Tibial artery (tissue), 4 donors: ENCODE measurements at regions not wholly inside any gene's neighbourhood (a gene's known extent, or its start where the extent isn't known, plus 50 kb on each side); places are given as distances from the start of the nearest gene placed in this dataset.

Experiments
- DNase-seq, 2 donors: peaks; one replicate each; pipeline ENCODE4 v3.0.0-alpha.2; 2019
- H3K27ac ChIP-seq, 2 donors: fragments of 200-600 bp; sonication (generic) in 1 of 2; 1 replicate in 1 of 2; 2 replicates in 1 of 2; pipeline ENCODE4 v1.5.1; 2018 to 2019; ENCODE audit warnings: mild to moderate bottlenecking in 1 of 2
- H3K27me3 ChIP-seq, 2 donors: fragments of 200-600 bp; sonication (generic) in 1 of 2; one replicate each; pipeline versions ENCODE4 v1.5.1 to v1.6.0; 2016 to 2019
- H3K36me3 ChIP-seq, 3 donors: fragments of 200-600 bp; sonication (generic) in 2 of 3; one replicate each; pipeline ENCODE4 v1.5.1; 2016 to 2019; ENCODE audit warnings: mild to moderate bottlenecking in 2 of 3
- H3K4me1 ChIP-seq, 4 donors: fragments of 200-600 bp; sonication (generic) in 2 of 4; 1 replicate in 3 of 4; 2 replicates in 1 of 4; pipeline ENCODE4 v1.5.1; 2016 to 2019
- H3K4me3 ChIP-seq, 2 donors: fragments of 200-600 bp; sonication (generic) in 1 of 2; 1 replicate in 1 of 2; 2 replicates in 1 of 2; pipeline ENCODE4 v1.5.1; 2018 to 2019; ENCODE audit warnings: mild to moderate bottlenecking in 2 of 2
- H3K9me3 ChIP-seq, 3 donors: fragments of 200-600 bp; sonication (generic) in 1 of 3; one replicate each; pipeline ENCODE4 v1.5.1; 2016 to 2019
- CTCF ChIP-seq, 2 experiments: fragments of 200-600 bp in 1 of 2; fragments of 450-650 bp in 1 of 2; IDR thresholded peaks; one replicate each; pipeline ENCODE4 v1.5.1; 2017 to 2019; ENCODE audit warnings: antibody characterized with exemption in 2 of 2, mild to moderate bottlenecking in 1 of 2, moderate library complexity in 1 of 2
- intact Hi-C: fragments of 100-400 bp; cut with DNase I; formaldehyde crosslinking; loops from one replicate; pipeline ENCODE4 v1.15.0; 2023; ENCODE audit warnings: low total_unique reads

- DNase-seq: no peak
- no peaks in the 10 kb centered on the region for H3K36me3 ChIP-seq
- H3K4me1 ChIP-seq: peaks cover 0 to 26% (median 15%) of the 10 kb centered on the region in 4 donors
- H3K27ac ChIP-seq: no peak overlapping the region
- intact Hi-C loops: no loop called here
- no peaks in the 10 kb centered on the region for H3K9me3 ChIP-seq
- H3K27me3 ChIP-seq: no peaks in the 10 kb centered on the region
- TF ChIP-seq CTCF (IDR thresholded peaks at IDR 0.05): no peak
- no peak overlapping the region for H3K4me3 ChIP-seq
Measured at GRCh38 chr17:31674717-31675349, 184.2 kb downstream of the COPRS start.

- peaks cover 0 to 26% (median 15%) of the 10 kb centered on the region in 4 donors for H3K4me1 ChIP-seq
- H3K9me3 ChIP-seq: no peaks in the 10 kb centered on the region
- intact Hi-C loops: no loop called here
- H3K4me3 ChIP-seq: no peak overlapping the region
- no peak overlapping the region for H3K27ac ChIP-seq
- DNase-seq: no peak
- no peaks in the 10 kb centered on the region for H3K36me3 ChIP-seq
- TF ChIP-seq CTCF (IDR thresholded peaks at IDR 0.05): no peak
- no peaks in the 10 kb centered on the region for H3K27me3 ChIP-seq
Measured at GRCh38 chr17:31674305-31674704, 184.7 kb downstream of the COPRS start.

GRCh38 chr17:31673076-31673475 is 186.0 kb downstream of the COPRS start:
- TF ChIP-seq CTCF (IDR thresholded peaks at IDR 0.05): no peak
- no peak for DNase-seq
- Histone ChIP-seq H3K27ac (no peak overlapping the region), H3K36me3 (no peaks in the 10 kb centered on the region), H3K4me1 (peaks cover 0 to 26% (median 15%) of the 10 kb centered on the region in 4 donors), H3K4me3 (no peak overlapping the region), H3K27me3 (no peaks in the 10 kb centered on the region), H3K9me3 (no peaks in the 10 kb centered on the region)
- intact Hi-C loops: no loop called here

GRCh38 chr17:31672161-31672819 is 186.8 kb downstream of the COPRS start:
- Histone ChIP-seq H3K27me3 (no peaks in the 10 kb centered on the region), H3K27ac (no peak overlapping the region), H3K4me1 (peaks cover 0 to 26% (median 15%) of the 10 kb centered on the region in 4 donors), H3K4me3 (no peak overlapping the region), H3K9me3 (no peaks in the 10 kb centered on the region), H3K36me3 (no peaks in the 10 kb centered on the region)
- no peak for DNase-seq
- intact Hi-C loops: no loop called here
- no peak for TF ChIP-seq CTCF (IDR thresholded peaks at IDR 0.05)

GRCh38 chr17:31663576-31663975 is 195.5 kb downstream of the COPRS start:
- Histone ChIP-seq H3K4me3 (no peak overlapping the region), H3K27me3 (no peaks in the 10 kb centered on the region), H3K4me1 (peaks cover 0 to 2% (median 0%) of the 10 kb centered on the region in 4 donors), H3K36me3 (no peaks in the 10 kb centered on the region), H3K9me3 (peaks cover 0 to 25% (median 21%) of the 10 kb centered on the region in 3 donors), H3K27ac (no peak overlapping the region)
- intact Hi-C loops: no loop called here
- DNase-seq: no peak
- TF ChIP-seq CTCF (IDR thresholded peaks at IDR 0.05): no peak
